K562 (cell line): ENCODE measurements at regions not wholly inside any gene's neighbourhood (a gene's known extent, or its start where the extent isn't known, plus 50 kb on each side); places are given as distances from the start of the nearest gene placed in this dataset.

ENCODE experiments used
- BACH1 ChIP-seq: fragments of 200-800 bp; sonication (Bioruptor generic); IDR thresholded peaks from 2 replicates; pipeline ENCODE4 v1.6.1; 2016; ENCODE audit warnings: missing genetic modification characterization, missing compliant biosample characterization
- FOXA3 ChIP-seq, 2 experiments: fragments of 450-650 bp in 1 of 2; sonication (generic) in 1 of 2; formaldehyde crosslinking; IDR thresholded peaks in 1 of 2; conservative IDR thresholded peaks in 1 of 2; 2 replicates each; pipeline versions ENCODE4 v1.4.0 to v1.8.0; 2020 to 2022; ENCODE audit warnings: mild to moderate bottlenecking in 2 of 2, missing genetic modification reagents in 1 of 2
- FOXK2 ChIP-seq, 2 experiments: fragments of 450-650 bp; IDR thresholded peaks in 1 of 2; conservative IDR thresholded peaks in 1 of 2; 2 replicates each; pipeline ENCODE4 v1.6.1; 2016; ENCODE audit warnings: low read depth in 2 of 2, mild to moderate bottlenecking in 1 of 2
- JUNB ChIP-seq: fragments of 450-650 bp; formaldehyde crosslinking; conservative IDR thresholded peaks from 2 replicates; pipeline ENCODE4 v1.4.0; 2020; ENCODE audit warnings: mild to moderate bottlenecking
- MAFF ChIP-seq: IDR thresholded peaks from 2 replicates; pipeline ENCODE4 v1.6.1; 2012; ENCODE audit warnings: low read length, improper control_type of control experiment
- MAFK ChIP-seq: IDR thresholded peaks from 2 replicates; pipeline ENCODE4 v1.6.1; 2011; ENCODE audit warnings: low read length, improper control_type of control experiment
- MEIS2 ChIP-seq: fragments of 450-650 bp; IDR thresholded peaks from 2 replicates; pipeline ENCODE4 v1.6.1; 2014; ENCODE audit warnings: mild to moderate bottlenecking; ENCODE audit not compliant: partially characterized antibody
- NFE2L1 ChIP-seq: fragments of 450-650 bp; IDR thresholded peaks from 2 replicates; pipeline ENCODE4 v1.6.1; 2016; ENCODE audit warnings: missing genetic modification characterization, low read depth, mild to moderate bottlenecking, missing compliant biosample characterization, moderate library complexity, borderline replicate concordance
- NR4A1 ChIP-seq, 2 experiments: fragments of 250-450 bp in 1 of 2; fragments of 450-650 bp in 1 of 2; sonication (Bioruptor Pico) in 1 of 2; IDR thresholded peaks; 2 replicates each; pipeline versions ENCODE4 v1.4.0 to v1.6.1; 2016 to 2020; ENCODE audit warnings: mild to moderate bottlenecking in 2 of 2, missing compliant biosample characterization in 1 of 2, missing genetic modification characterization in 1 of 2, moderate library complexity in 1 of 2
- NUFIP1 ChIP-seq: fragments of 450-650 bp; IDR thresholded peaks from 2 replicates; pipeline ENCODE4 v1.6.1; 2018; ENCODE audit not compliant: partially characterized antibody
- PHTF2 ChIP-seq: fragments of 250-450 bp; sonication (Bioruptor Pico); IDR thresholded peaks from 2 replicates; pipeline ENCODE4 v1.5.0; 2021; ENCODE audit warnings: mild to moderate bottlenecking
- RAD21 ChIP-seq, 2 experiments: fragments of 250-450 bp in 1 of 2; fragments of 450-650 bp in 1 of 2; sonication (Bioruptor Pico) in 1 of 2; formaldehyde crosslinking in 1 of 2; IDR thresholded peaks in 1 of 2; conservative IDR thresholded peaks in 1 of 2; 2 replicates each; pipeline versions ENCODE4 v1.4.0 to v1.8.0; 2020 to 2022; ENCODE audit warnings: mild to moderate bottlenecking in 2 of 2, moderate library complexity in 1 of 2
- SETDB1 ChIP-seq: IDR thresholded peaks from one replicate; pipeline ENCODE4 v1.6.1; 2012; ENCODE audit warnings: low read length, control low read depth, inconsistent platforms
- ZNF124 ChIP-seq: sonication (generic); formaldehyde crosslinking; IDR thresholded peaks from 2 replicates; pipeline ENCODE4 v1.8.1; 2022; ENCODE audit warnings: missing genetic modification reagents
- ZNF175 ChIP-seq: fragments of 200-800 bp; sonication (Bioruptor generic); IDR thresholded peaks from 2 replicates; pipeline ENCODE4 v1.6.1; 2016; ENCODE audit warnings: low read depth, mild to moderate bottlenecking, missing genetic modification characterization, missing compliant biosample characterization
- ZNF316 ChIP-seq: fragments of 450-650 bp; IDR thresholded peaks from 2 replicates; pipeline ENCODE4 v1.6.1; 2016
- TF ChIP-seq, protein P1 (sequence below), 2 experiments: fragments of 450-650 bp; formaldehyde crosslinking in 1 of 2; IDR thresholded peaks; 2 replicates each; pipeline versions ENCODE4 v1.4.0 to v1.6.1; 2014 to 2020; ENCODE audit warnings: mild to moderate bottlenecking in 2 of 2, borderline replicate concordance in 1 of 2, low read depth in 1 of 2
- TF ChIP-seq, protein P2 (sequence below), 2 experiments: IDR thresholded peaks in 1 of 2; conservative IDR thresholded peaks in 1 of 2; 2 replicates each; pipeline ENCODE4 v1.6.1; 2016; ENCODE audit warnings: low read depth in 2 of 2, mild to moderate bottlenecking in 1 of 2, missing compliant biosample characterization in 1 of 2, missing genetic modification characterization in 1 of 2, moderate library complexity in 1 of 2

DNA sequence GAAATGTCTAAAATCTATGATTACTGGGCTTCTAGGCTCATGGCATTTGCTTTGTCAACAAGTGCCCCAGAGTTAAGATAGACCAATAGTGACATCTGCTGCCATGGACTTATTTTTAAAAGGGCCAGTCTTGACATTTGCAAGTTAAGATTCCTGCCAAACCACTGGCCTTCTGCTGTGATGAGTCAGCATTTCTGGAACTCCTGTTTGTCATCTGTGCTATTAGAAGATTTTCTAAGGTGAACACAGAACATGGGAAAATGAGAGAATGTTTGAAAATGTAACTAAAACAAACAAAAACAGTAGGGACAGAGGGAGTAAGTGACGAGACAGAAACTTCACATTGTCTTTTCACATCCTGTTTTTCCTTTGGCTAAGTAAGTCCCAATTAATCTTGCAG lies 93.7 kb upstream of the WDR75 start (continued):
- TF ChIP-seq, protein P1, sequence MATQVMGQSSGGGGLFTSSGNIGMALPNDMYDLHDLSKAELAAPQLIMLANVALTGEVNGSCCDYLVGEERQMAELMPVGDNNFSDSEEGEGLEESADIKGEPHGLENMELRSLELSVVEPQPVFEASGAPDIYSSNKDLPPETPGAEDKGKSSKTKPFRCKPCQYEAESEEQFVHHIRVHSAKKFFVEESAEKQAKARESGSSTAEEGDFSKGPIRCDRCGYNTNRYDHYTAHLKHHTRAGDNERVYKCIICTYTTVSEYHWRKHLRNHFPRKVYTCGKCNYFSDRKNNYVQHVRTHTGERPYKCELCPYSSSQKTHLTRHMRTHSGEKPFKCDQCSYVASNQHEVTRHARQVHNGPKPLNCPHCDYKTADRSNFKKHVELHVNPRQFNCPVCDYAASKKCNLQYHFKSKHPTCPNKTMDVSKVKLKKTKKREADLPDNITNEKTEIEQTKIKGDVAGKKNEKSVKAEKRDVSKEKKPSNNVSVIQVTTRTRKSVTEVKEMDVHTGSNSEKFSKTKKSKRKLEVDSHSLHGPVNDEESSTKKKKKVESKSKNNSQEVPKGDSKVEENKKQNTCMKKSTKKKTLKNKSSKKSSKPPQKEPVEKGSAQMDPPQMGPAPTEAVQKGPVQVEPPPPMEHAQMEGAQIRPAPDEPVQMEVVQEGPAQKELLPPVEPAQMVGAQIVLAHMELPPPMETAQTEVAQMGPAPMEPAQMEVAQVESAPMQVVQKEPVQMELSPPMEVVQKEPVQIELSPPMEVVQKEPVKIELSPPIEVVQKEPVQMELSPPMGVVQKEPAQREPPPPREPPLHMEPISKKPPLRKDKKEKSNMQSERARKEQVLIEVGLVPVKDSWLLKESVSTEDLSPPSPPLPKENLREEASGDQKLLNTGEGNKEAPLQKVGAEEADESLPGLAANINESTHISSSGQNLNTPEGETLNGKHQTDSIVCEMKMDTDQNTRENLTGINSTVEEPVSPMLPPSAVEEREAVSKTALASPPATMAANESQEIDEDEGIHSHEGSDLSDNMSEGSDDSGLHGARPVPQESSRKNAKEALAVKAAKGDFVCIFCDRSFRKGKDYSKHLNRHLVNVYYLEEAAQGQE (IDR thresholded peaks at IDR 0.05; ENCODE audit: borderline replicate concordance), result peak; percentile 50; the same call in 1 of the 2 replicates
- TF ChIP-seq, protein P1 (CRISPR knock-in tag; IDR thresholded peaks at IDR 0.05; ENCODE audit: low read depth), result no peak
- peak; percentile 100 for TF ChIP-seq ZNF316
- TF ChIP-seq SETDB1, result no peak
- peak; percentile 63 to 64 for TF ChIP-seq RAD21 (CRISPR knock-in tag; conservative IDR thresholded peaks at IDR 0.05 in 1 of 2, IDR thresholded peaks at IDR 0.05 in 1 of 2)
- peak; percentile 73 to 76 for TF ChIP-seq FOXK2 (conservative IDR thresholded peaks at IDR 0.05 in 1 of 2, IDR thresholded peaks at IDR 0.05 in 1 of 2; ENCODE audit: low read depth in 2 of 2)
- TF ChIP-seq, protein P2, sequence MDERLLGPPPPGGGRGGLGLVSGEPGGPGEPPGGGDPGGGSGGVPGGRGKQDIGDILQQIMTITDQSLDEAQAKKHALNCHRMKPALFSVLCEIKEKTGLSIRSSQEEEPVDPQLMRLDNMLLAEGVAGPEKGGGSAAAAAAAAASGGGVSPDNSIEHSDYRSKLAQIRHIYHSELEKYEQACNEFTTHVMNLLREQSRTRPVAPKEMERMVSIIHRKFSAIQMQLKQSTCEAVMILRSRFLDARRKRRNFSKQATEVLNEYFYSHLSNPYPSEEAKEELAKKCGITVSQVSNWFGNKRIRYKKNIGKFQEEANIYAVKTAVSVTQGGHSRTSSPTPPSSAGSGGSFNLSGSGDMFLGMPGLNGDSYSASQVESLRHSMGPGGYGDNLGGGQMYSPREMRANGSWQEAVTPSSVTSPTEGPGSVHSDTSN (CRISPR knock-in tag; IDR thresholded peaks at IDR 0.05; ENCODE audit: low read depth), result no peak
- TF ChIP-seq, protein P2 (tag; conservative IDR thresholded peaks at IDR 0.05; ENCODE audit: low read depth), result 0 out of 2 replicates have a peak, but pooled peaks have one; percentile 21
- peak; percentile 49 to 58; a peak in 2 of 4 replicates for TF ChIP-seq FOXA3 (CRISPR knock-in tag; conservative IDR thresholded peaks at IDR 0.05 in 1 of 2, IDR thresholded peaks at IDR 0.05 in 1 of 2)
- TF ChIP-seq ZNF175 (CRISPR knock-in tag), result no peak
- TF ChIP-seq PHTF2 (CRISPR knock-in tag), result no peak
- no peak for TF ChIP-seq ZNF124 (CRISPR knock-in tag)
- peak; percentile 100 for TF ChIP-seq MAFK
- no peak for TF ChIP-seq NR4A1 (CRISPR knock-in tag; IDR thresholded peaks at IDR 0.05)
- no peak for TF ChIP-seq NR4A1 (tag; IDR thresholded peaks at IDR 0.05)
- peak; percentile 93 for TF ChIP-seq NFE2L1
- TF ChIP-seq MEIS2, result peak; percentile 8
- TF ChIP-seq NUFIP1, result no peak
- peak; percentile 100 for TF ChIP-seq MAFF
- TF ChIP-seq BACH1, result peak; percentile 94
- TF ChIP-seq JUNB (CRISPR knock-in tag), result no peak
